ENCODE measurements at regions not wholly inside any gene's neighbourhood (a gene's known extent, or its start where the extent isn't known, plus 50 kb on each side); places are given as distances from the start of the nearest gene placed in this dataset.

DNA sequence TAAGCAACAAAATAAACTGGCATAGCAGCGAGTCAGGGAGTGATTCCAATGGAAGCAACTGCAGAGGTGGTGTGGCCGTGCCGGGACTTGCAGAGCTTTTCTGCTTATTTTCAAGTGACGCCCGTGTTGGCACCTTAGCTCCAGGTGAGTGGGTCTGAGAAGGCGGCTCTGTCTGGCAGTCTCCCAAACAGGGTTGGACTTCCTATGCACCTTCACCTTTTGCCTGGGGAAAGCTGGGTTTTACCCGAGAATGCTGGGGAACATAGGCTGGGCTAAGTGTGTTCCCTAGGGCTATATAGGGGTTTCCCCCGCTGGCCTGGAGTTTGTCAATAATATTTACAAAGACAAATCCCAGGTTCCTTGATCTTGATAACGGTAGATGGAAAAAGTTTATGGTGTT is 179.9 kb upstream of the TBL1XR1 start:
- no TSS peak for BruUV-seq (replicated peaks)
- no peaks in the 10 kb centered on the region for H3K9me3 ChIP-seq (replicated peaks; ENCODE audit: control insufficient read depth, insufficient read depth, low read length)
- H3K36me3 ChIP-seq (ENCODE audit: control insufficient read depth in 2 of 2, extremely low read depth in 1 of 2, insufficient read depth in 2 of 2, low read length in 2 of 2), result no peaks in the 10 kb centered on the region
- no peak overlapping the region for H3K4me3 ChIP-seq (replicated peaks in 1 of 3; ENCODE audit: insufficient read depth in 1 of 3, low read depth in 1 of 3, low read length in 3 of 3)
- POLR2A ChIA-PET, result no interaction called here
- CTCF ChIA-PET, result no interaction called here
- FAIRE-seq (no peak), DNase-seq (ENCODE audit: low read depth, low spot score) (no peak)
- dilution Hi-C loops (cut with MboI; ENCODE audit: extremely low pct_ligation_motif_present, low sequenced_read_pairs) (no loop called here), intact Hi-C loops (cut with micrococcal nuclease) (no loop called here)
- no peaks in the 10 kb centered on the region for H3K27me3 ChIP-seq (ENCODE audit: control insufficient read depth in 2 of 2, insufficient read depth in 2 of 2, low read length in 2 of 2)
- no peak overlapping the region for H3K4me2 ChIP-seq (ENCODE audit: insufficient read depth, low read length)
- TF ChIP-seq, protein P1, sequence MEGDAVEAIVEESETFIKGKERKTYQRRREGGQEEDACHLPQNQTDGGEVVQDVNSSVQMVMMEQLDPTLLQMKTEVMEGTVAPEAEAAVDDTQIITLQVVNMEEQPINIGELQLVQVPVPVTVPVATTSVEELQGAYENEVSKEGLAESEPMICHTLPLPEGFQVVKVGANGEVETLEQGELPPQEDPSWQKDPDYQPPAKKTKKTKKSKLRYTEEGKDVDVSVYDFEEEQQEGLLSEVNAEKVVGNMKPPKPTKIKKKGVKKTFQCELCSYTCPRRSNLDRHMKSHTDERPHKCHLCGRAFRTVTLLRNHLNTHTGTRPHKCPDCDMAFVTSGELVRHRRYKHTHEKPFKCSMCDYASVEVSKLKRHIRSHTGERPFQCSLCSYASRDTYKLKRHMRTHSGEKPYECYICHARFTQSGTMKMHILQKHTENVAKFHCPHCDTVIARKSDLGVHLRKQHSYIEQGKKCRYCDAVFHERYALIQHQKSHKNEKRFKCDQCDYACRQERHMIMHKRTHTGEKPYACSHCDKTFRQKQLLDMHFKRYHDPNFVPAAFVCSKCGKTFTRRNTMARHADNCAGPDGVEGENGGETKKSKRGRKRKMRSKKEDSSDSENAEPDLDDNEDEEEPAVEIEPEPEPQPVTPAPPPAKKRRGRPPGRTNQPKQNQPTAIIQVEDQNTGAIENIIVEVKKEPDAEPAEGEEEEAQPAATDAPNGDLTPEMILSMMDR (IDR thresholded peaks at IDR 0.05; ENCODE audit: extremely low read depth in 1 of 2, insufficient read depth in 1 of 2, low read depth in 1 of 2, low read length in 2 of 2), result no peak
- no peak for TF ChIP-seq GATA2 (IDR thresholded peaks at IDR 0.05; ENCODE audit: insufficient read depth, insufficient read length, low read depth, low read length)
- TF ChIP-seq MYC (IDR thresholded peaks at IDR 0.05; ENCODE audit: low read depth, low read length), result no peak
- no peak for TF ChIP-seq POLR2A (IDR thresholded peaks at IDR 0.05; ENCODE audit: low read depth, low read length)
- TF ChIP-seq POLR2AphosphoS5 (IDR thresholded peaks at IDR 0.05; ENCODE audit: insufficient read depth, low read depth, low read length), result no peak
- TF ChIP-seq EZH2 (IDR thresholded peaks at IDR 0.05; ENCODE audit: borderline replicate concordance, low read depth, low read length, severe bottlenecking), result no peak
- TF ChIP-seq FOS (IDR thresholded peaks at IDR 0.05; ENCODE audit: borderline replicate concordance, insufficient read depth, low read length), result no peak
- H3K4me1 ChIP-seq (ENCODE audit: control insufficient read depth, extremely low read depth, insufficient read depth, low read length), result no peaks in the 10 kb centered on the region
- no peak overlapping the region for H3K9ac ChIP-seq (replicated peaks; ENCODE audit: extremely low read depth, insufficient read depth, low read length)
- no peak overlapping the region for H3K27ac ChIP-seq (ENCODE audit: insufficient read depth, low read depth, low read length)
- no peak overlapping the region for H2AFZ ChIP-seq (ENCODE audit: low read depth, low read length)
- H3K79me2 ChIP-seq (ENCODE audit: control insufficient read depth, insufficient read depth, low read length), result no peaks in the 10 kb centered on the region
- no peaks in the 10 kb centered on the region for H3K9me1 ChIP-seq (replicated peaks; ENCODE audit: control insufficient read depth, extremely low read depth, insufficient read depth, low read length)
- H4K20me1 ChIP-seq (replicated peaks; ENCODE audit: control insufficient read depth, extremely low read depth, insufficient read depth, low read length), result no peaks in the 10 kb centered on the region

DNA sequence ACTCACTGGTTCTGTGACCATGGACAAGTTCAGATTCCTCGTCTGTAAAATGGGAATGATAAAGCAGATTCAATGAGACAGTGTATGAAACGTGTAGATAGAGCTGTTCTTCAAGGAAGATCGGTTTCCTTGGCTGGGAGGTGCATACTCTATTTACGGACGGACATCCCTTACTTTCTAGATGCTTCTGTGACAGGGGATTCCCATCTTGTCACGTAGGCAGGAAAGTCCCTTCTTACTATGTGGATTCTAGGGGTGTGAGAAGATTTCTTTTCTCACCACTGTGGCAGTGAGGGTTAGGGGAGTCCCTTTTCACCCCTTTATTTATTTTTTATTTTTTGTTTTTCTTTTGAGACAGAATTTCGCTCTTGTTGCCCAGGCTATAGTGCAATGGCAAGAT is 180.9 kb upstream of the TBL1XR1 start:
- H3K4me2 ChIP-seq (ENCODE audit: insufficient read depth, low read length), result no peak overlapping the region
- TF ChIP-seq EZH2 (IDR thresholded peaks at IDR 0.05; ENCODE audit: borderline replicate concordance, low read depth, low read length, severe bottlenecking) (no peak), FOS (IDR thresholded peaks at IDR 0.05; ENCODE audit: borderline replicate concordance, insufficient read depth, low read length) (no peak), POLR2A (IDR thresholded peaks at IDR 0.05; ENCODE audit: low read depth, low read length) (no peak), MYC (IDR thresholded peaks at IDR 0.05; ENCODE audit: low read depth, low read length) (no peak), JUN (IDR thresholded peaks at IDR 0.05; ENCODE audit: borderline replicate concordance, insufficient read depth, insufficient read length, low read depth) (no peak), GATA2 (IDR thresholded peaks at IDR 0.05; ENCODE audit: insufficient read depth, insufficient read length, low read depth, low read length) (no peak), POLR2AphosphoS5 (IDR thresholded peaks at IDR 0.05; ENCODE audit: insufficient read depth, low read depth, low read length) (no peak)
- TF ChIP-seq, protein P2, sequence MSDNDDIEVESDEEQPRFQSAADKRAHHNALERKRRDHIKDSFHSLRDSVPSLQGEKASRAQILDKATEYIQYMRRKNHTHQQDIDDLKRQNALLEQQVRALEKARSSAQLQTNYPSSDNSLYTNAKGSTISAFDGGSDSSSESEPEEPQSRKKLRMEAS (IDR thresholded peaks at IDR 0.05; ENCODE audit: insufficient read depth, insufficient read length), result no peak
- TF ChIP-seq, protein P1 (IDR thresholded peaks at IDR 0.05; ENCODE audit: extremely low read depth in 1 of 2, insufficient read depth in 1 of 2, low read depth in 1 of 2, low read length in 2 of 2), result no peak
- H3K9me3 ChIP-seq (replicated peaks; ENCODE audit: control insufficient read depth, insufficient read depth, low read length), result no peaks in the 10 kb centered on the region
- dilution Hi-C loops (cut with MboI; ENCODE audit: extremely low pct_ligation_motif_present, low sequenced_read_pairs) (no loop called here), intact Hi-C loops (cut with micrococcal nuclease) (no loop called here)
- no peaks in the 10 kb centered on the region for H3K4me1 ChIP-seq (ENCODE audit: control insufficient read depth, extremely low read depth, insufficient read depth, low read length)
- H3K9ac ChIP-seq (replicated peaks; ENCODE audit: extremely low read depth, insufficient read depth, low read length), result no peak overlapping the region
- FAIRE-seq (no peak), DNase-seq (ENCODE audit: low read depth, low spot score) (no peak)
- CTCF ChIA-PET, result no interaction called here
- no peaks in the 10 kb centered on the region for H3K36me3 ChIP-seq (ENCODE audit: control insufficient read depth in 2 of 2, extremely low read depth in 1 of 2, insufficient read depth in 2 of 2, low read length in 2 of 2)
- no peaks in the 10 kb centered on the region for H3K79me2 ChIP-seq (ENCODE audit: control insufficient read depth, insufficient read depth, low read length)
- H4K20me1 ChIP-seq (replicated peaks; ENCODE audit: control insufficient read depth, extremely low read depth, insufficient read depth, low read length), result no peaks in the 10 kb centered on the region
- no TSS peak for BruUV-seq (replicated peaks)
- no peak overlapping the region for H2AFZ ChIP-seq (ENCODE audit: low read depth, low read length)
- POLR2A ChIA-PET, result no interaction called here
- H3K27ac ChIP-seq (ENCODE audit: insufficient read depth, low read depth, low read length), result no peak overlapping the region
- no peaks in the 10 kb centered on the region for H3K27me3 ChIP-seq (ENCODE audit: control insufficient read depth in 2 of 2, insufficient read depth in 2 of 2, low read length in 2 of 2)
- no peak overlapping the region for H3K4me3 ChIP-seq (replicated peaks in 1 of 3; ENCODE audit: insufficient read depth in 1 of 3, low read depth in 1 of 3, low read length in 3 of 3)
- no peaks in the 10 kb centered on the region for H3K9me1 ChIP-seq (replicated peaks; ENCODE audit: control insufficient read depth, extremely low read depth, insufficient read depth, low read length)
